Endothelial cell of umbilical vein (primary cell): ENCODE measurements at regions not wholly inside any gene's neighbourhood (a gene's known extent, or its start where the extent isn't known, plus 50 kb on each side); places are given as distances from the start of the nearest gene placed in this dataset.

ENCODE experiments used
- BruUV-seq: library from RNA; stranded (reverse); fragments of 400-500 nt; replicated peaks from 2 replicates; lab custom pipeline; 2021; lab: Mats Ljungman, UMichigan
- CTCF ChIA-PET: fragments of 300-600, 350-600 bp; sonication (Branson Sonifier 250); formaldehyde crosslinking; loops from one replicate; lab custom pipeline; 2021; ENCODE audit warnings: antibody characterized with exemption, inconsistent platforms; lab: Charles Lee
- POLR2A ChIA-PET: fragments of 300-600, 350-600 bp; sonication (Branson Sonifier 250); formaldehyde crosslinking; loops from one replicate; lab custom pipeline; 2021; ENCODE audit warnings: antibody characterized with exemption, inconsistent platforms; lab: Charles Lee
- DNase-seq: peaks from one replicate; pipeline ENCODE4 v3.0.0-alpha.2; 2011; ENCODE audit warnings: low read depth, low spot score
- FAIRE-seq: peaks from 2 replicates; lab custom pipeline; 2011; peaks lifted over from hg19 to GRCh38; lab: Jason Lieb, UNC
- H2AFZ ChIP-seq: 2 replicates; pipeline ENCODE4 v1.6.0; 2012; ENCODE audit warnings: low read depth, low read length, control low read depth, inconsistent platforms
- H3K27ac ChIP-seq: 2 replicates; pipeline ENCODE4 v1.5.1; 2011; ENCODE audit warnings: low read depth, mild to moderate bottlenecking, control low read depth, low read length, moderate library complexity; ENCODE audit not compliant: insufficient read depth
- H3K27me3 ChIP-seq, 2 experiments: 2 replicates each; pipeline versions ENCODE4 v1.6.0 to v1.6.1; 2011; ENCODE audit warnings: low read length in 2 of 2, mixed read lengths in 1 of 2; ENCODE audit not compliant: control insufficient read depth in 2 of 2, insufficient read depth in 2 of 2
- H3K36me3 ChIP-seq, 2 experiments: 2 replicates in 1 of 2; 3 replicates in 1 of 2; pipeline ENCODE4 v1.5.1; 2011; ENCODE audit warnings: low read length in 2 of 2, mild to moderate bottlenecking in 1 of 2, moderate library complexity in 1 of 2; ENCODE audit not compliant: control insufficient read depth in 2 of 2, insufficient read depth in 2 of 2; ENCODE audit errors: extremely low read depth in 1 of 2
- H3K4me1 ChIP-seq: 3 replicates; pipeline ENCODE4 v1.5.1; 2011; ENCODE audit warnings: mild to moderate bottlenecking, low read length; ENCODE audit not compliant: control insufficient read depth, insufficient read depth; ENCODE audit errors: extremely low read depth
- H3K4me2 ChIP-seq: 2 replicates; pipeline ENCODE4 v1.6.1; 2011; ENCODE audit warnings: low read length, control low read depth, mixed read lengths; ENCODE audit not compliant: insufficient read depth
- H3K4me3 ChIP-seq, 3 experiments: fragments of 200-600 bp in 1 of 3; sonication (generic), shearing (Covaris generic) in 1 of 3; replicated peaks in 1 of 3; 2 replicates each; pipeline ENCODE4 v1.5.1; 2011 to 2016; ENCODE audit warnings: control low read depth in 3 of 3, low read length in 3 of 3, mild to moderate bottlenecking in 2 of 3, inconsistent platforms in 1 of 3, low read depth in 1 of 3, moderate library complexity in 1 of 3; ENCODE audit not compliant: insufficient read depth in 1 of 3
- H3K79me2 ChIP-seq: 2 replicates; pipeline ENCODE4 v1.6.0; 2012; ENCODE audit warnings: low read length, inconsistent platforms; ENCODE audit not compliant: control insufficient read depth, insufficient read depth
- H3K9ac ChIP-seq: replicated peaks from 2 replicates; pipeline ENCODE3; 2011; ENCODE audit warnings: low read length, control low read depth; ENCODE audit not compliant: insufficient read depth; ENCODE audit errors: extremely low read depth
- H3K9me1 ChIP-seq: replicated peaks from 3 replicates; pipeline ENCODE4 v1.6.0; 2011; ENCODE audit warnings: mild to moderate bottlenecking, low read length; ENCODE audit not compliant: control insufficient read depth, insufficient read depth; ENCODE audit errors: extremely low read depth
- H3K9me3 ChIP-seq: replicated peaks from 2 replicates; pipeline ENCODE4 v1.5.1; 2012; ENCODE audit warnings: low read length, inconsistent platforms; ENCODE audit not compliant: control insufficient read depth, insufficient read depth
- H4K20me1 ChIP-seq: replicated peaks from 2 replicates; pipeline ENCODE3; 2011; ENCODE audit warnings: mild to moderate bottlenecking, low read length; ENCODE audit not compliant: control insufficient read depth, insufficient read depth; ENCODE audit errors: extremely low read depth
- CTCF ChIP-seq, 2 donors: IDR thresholded peaks; 1 replicate in 1 of 2; 2 replicates in 1 of 2; pipeline ENCODE4 v1.5.1; 2011; ENCODE audit warnings: low read length in 2 of 2, mild to moderate bottlenecking in 2 of 2, moderate library complexity in 2 of 2, control low read depth in 1 of 2, inconsistent platforms in 1 of 2, low read depth in 1 of 2; ENCODE audit not compliant: insufficient read depth in 1 of 2; ENCODE audit errors: extremely low read depth in 1 of 2
- EZH2 ChIP-seq: IDR thresholded peaks from 2 replicates; pipeline ENCODE4 v1.6.1; 2012; ENCODE audit warnings: borderline replicate concordance, low read depth, mild to moderate bottlenecking, moderate library complexity, low read length, inconsistent platforms; ENCODE audit not compliant: severe bottlenecking
- GATA2 ChIP-seq: IDR thresholded peaks from 2 replicates; pipeline ENCODE4 v1.7.0; 2011; ENCODE audit warnings: low read depth, mild to moderate bottlenecking, moderate library complexity, mixed read lengths, low read length; ENCODE audit not compliant: insufficient read length, insufficient read depth
- JUN ChIP-seq: IDR thresholded peaks from 2 replicates; pipeline ENCODE4 v1.6.1; 2011; ENCODE audit warnings: borderline replicate concordance, low read depth; ENCODE audit not compliant: insufficient read length, insufficient read depth
- POLR2A ChIP-seq: IDR thresholded peaks from 2 replicates; pipeline ENCODE4 v1.6.1; 2012; ENCODE audit warnings: low read depth, mild to moderate bottlenecking, control low read depth, low read length
- POLR2AphosphoS5 ChIP-seq: IDR thresholded peaks from 2 replicates; pipeline ENCODE4 v1.6.1; 2012; ENCODE audit warnings: low read depth, mild to moderate bottlenecking, control low read depth, low read length, moderate library complexity; ENCODE audit not compliant: insufficient read depth
- dilution Hi-C: fragments of 300-500 bp; cut with MboI; formaldehyde crosslinking; loops from one replicate; pipeline ENCODE4 v1.15.0; 2019; ENCODE audit warnings: low sequenced_read_pairs; ENCODE audit not compliant: extremely low pct_ligation_motif_present
- intact Hi-C: fragments of 100-400 bp; cut with micrococcal nuclease; formaldehyde crosslinking; loops from one replicate; pipeline ENCODE4 v1.10.0; 2022

GRCh38 chr5:145014109-145014508, 821.0 kb downstream of the PRELID2 start:
- no peaks in the 10 kb centered on the region for H3K9me3 ChIP-seq
- POLR2A ChIA-PET = no interaction called here
- no peaks in the 10 kb centered on the region for H3K9me1 ChIP-seq
- CTCF ChIA-PET = no interaction called here
- no TSS peak for BruUV-seq
- H3K79me2 ChIP-seq = no peaks in the 10 kb centered on the region
- H3K4me1 ChIP-seq = no peaks in the 10 kb centered on the region
- no peak overlapping the region for H3K4me2 ChIP-seq
- no peak for FAIRE-seq
- no peak for TF ChIP-seq EZH2
- TF ChIP-seq GATA2 = no peak
- TF ChIP-seq CTCF (IDR thresholded peaks at IDR 0.05; ENCODE audit: extremely low read depth in 1 of 2, insufficient read depth in 1 of 2, low read depth in 1 of 2, low read length in 2 of 2) = no peak
- TF ChIP-seq POLR2AphosphoS5 = no peak
- no peak for TF ChIP-seq JUN
- dilution Hi-C loops = no loop called here
- no peak overlapping the region for H3K27ac ChIP-seq
- no peak overlapping the region for H3K9ac ChIP-seq
- H4K20me1 ChIP-seq = no peaks in the 10 kb centered on the region
- H3K4me3 ChIP-seq = no peak overlapping the region
- no peak for DNase-seq
- H3K27me3 ChIP-seq = no peaks in the 10 kb centered on the region
- no peaks in the 10 kb centered on the region for H3K36me3 ChIP-seq
- intact Hi-C loops = no loop called here
- no peak overlapping the region for H2AFZ ChIP-seq

DNA sequence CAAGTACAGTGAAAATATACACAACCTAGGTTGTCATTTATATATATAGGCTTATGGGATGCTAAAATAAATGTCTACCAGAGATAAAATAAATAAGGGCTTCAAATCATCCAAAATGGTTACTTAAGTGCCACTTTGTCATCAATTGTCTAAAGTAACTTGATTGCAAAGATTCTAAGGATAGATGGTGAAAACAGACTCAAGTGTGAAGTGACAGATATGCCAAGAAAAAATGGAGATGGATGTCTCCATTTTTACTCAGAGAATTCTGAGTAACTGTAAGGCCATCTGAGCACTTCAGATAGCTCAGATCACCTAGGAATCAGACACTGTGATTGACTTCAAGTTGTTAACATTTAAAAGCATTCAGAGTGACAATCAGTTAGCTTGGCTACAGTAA, 824.3 kb downstream of the PRELID2 start:
- TF ChIP-seq POLR2A (no peak), POLR2AphosphoS5 (no peak)
- POLR2A ChIA-PET = no interaction called here
- Histone ChIP-seq H3K9me1 (no peaks in the 10 kb centered on the region), H3K79me2 (no peaks in the 10 kb centered on the region), H3K4me2 (no peak overlapping the region), H3K4me3 (no peak overlapping the region), H3K27ac (no peak overlapping the region), H2AFZ (no peak overlapping the region), H3K9ac (no peak overlapping the region), H3K36me3 (no peaks in the 10 kb centered on the region), H3K9me3 (no peaks in the 10 kb centered on the region), H3K4me1 (no peaks in the 10 kb centered on the region), H3K27me3 (no peaks in the 10 kb centered on the region), H4K20me1 (no peaks in the 10 kb centered on the region)
- FAIRE-seq (no peak), DNase-seq (no peak)
- intact Hi-C loops (no loop called here), dilution Hi-C loops (no loop called here)
- CTCF ChIA-PET = no interaction called here
- BruUV-seq = no TSS peak
